ENCODE measurements at regions not wholly inside any gene's neighbourhood (a gene's known extent, or its start where the extent isn't known, plus 50 kb on each side); places are given as distances from the start of the nearest gene placed in this dataset.

DNA sequence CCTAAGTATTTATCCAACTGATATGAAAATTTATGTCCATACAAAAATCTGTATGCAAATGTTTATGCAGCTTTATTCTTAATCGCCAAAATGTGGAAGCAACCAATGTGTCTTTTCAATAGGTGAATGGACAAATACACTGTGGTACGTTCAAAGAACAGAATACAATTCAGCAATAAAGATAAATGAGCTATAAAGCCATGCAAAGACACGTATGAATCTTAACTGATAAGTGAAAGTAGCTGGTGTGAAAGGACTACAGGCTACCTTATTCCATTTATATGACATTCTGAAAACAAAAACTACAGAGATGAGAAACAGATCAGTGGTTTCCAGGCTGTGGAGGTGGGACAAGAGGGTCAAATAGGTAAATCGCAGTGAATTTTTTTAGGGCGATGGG lies 419.6 kb upstream of the B3GALT2 start:
- peaks cover 10% of the 10 kb centered on the region for H3K9me3 ChIP-seq (ENCODE audit: low read depth, low read length)
- H3K27me3 ChIP-seq (ENCODE audit: insufficient read depth, low read length) = no peaks in the 10 kb centered on the region
- H3K4me3 ChIP-seq (ENCODE audit: low read length) = no peak overlapping the region
- H3K4me1 ChIP-seq (ENCODE audit: insufficient read depth, low read length) = no peaks in the 10 kb centered on the region

GRCh38 chr1:193602705-193603104 lies 416.3 kb upstream of the B3GALT2 start:
- H3K27me3 ChIP-seq (ENCODE audit: insufficient read depth, low read length) = no peaks in the 10 kb centered on the region
- no peak overlapping the region for H3K4me3 ChIP-seq (ENCODE audit: low read length)
- H3K9me3 ChIP-seq (ENCODE audit: low read depth, low read length) = no peaks in the 10 kb centered on the region
- H3K4me1 ChIP-seq (ENCODE audit: insufficient read depth, low read length) = no peaks in the 10 kb centered on the region

DNA sequence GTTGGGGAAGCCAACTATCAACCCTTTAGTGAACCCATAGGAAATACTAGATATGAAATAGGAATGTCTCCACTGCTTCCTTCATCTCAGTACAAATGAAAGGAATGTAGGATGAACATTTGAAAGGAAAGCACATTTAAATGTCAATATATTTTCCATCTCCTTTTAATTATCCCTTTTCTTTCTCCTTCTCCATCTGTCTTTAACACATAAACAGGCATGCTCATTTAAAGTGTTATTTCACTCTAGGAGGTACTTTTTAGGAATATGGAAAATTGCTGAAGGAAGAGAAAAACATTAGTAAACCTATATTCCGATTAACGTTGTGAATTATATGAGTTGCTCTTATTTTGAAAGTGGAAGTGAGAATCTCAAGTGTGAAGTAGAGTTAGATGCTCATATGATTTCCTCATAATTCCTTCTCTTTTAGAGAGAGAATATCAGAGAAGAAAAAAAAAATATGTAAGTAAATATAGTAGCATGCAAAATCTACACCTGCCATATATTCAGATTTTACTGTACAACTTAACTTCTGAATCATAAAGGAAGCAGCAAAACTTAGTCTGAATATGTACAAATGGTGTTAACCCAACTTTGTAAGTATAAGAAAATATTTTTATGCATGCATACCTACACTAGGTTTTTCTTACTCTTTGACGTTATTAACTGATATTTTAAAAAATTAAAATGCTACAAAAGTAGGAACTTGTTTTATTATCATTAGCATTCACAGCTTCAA lies 406.9 kb upstream of the B3GALT2 start:
- H3K4me3 ChIP-seq (ENCODE audit: low read length) = no peak overlapping the region
- no peaks in the 10 kb centered on the region for H3K9me3 ChIP-seq (ENCODE audit: low read depth, low read length)
- H3K4me1 ChIP-seq (ENCODE audit: insufficient read depth, low read length) = peaks cover 20% of the 10 kb centered on the region
- H3K27me3 ChIP-seq (ENCODE audit: insufficient read depth, low read length) = no peaks in the 10 kb centered on the region

GRCh38 chr1:193592317-193592716 lies 405.9 kb upstream of the B3GALT2 start:
- Histone ChIP-seq H3K4me1 (ENCODE audit: insufficient read depth, low read length) (peaks cover 20% of the 10 kb centered on the region), H3K27me3 (ENCODE audit: insufficient read depth, low read length) (no peaks in the 10 kb centered on the region), H3K4me3 (ENCODE audit: low read length) (no peak overlapping the region), H3K9me3 (ENCODE audit: low read depth, low read length) (no peaks in the 10 kb centered on the region)

GRCh38 chr1:193590102-193590501 lies 403.7 kb upstream of the B3GALT2 start:
- H3K4me1 ChIP-seq (ENCODE audit: insufficient read depth, low read length) = peaks cover 20% of the 10 kb centered on the region
- no peak overlapping the region for H3K4me3 ChIP-seq (ENCODE audit: low read length)
- H3K27me3 ChIP-seq (ENCODE audit: insufficient read depth, low read length) = no peaks in the 10 kb centered on the region
- H3K9me3 ChIP-seq (ENCODE audit: low read depth, low read length) = no peaks in the 10 kb centered on the region

GRCh38 chr1:193589597-193590040 lies 403.2 kb upstream of the B3GALT2 start:
- H3K4me1 ChIP-seq (ENCODE audit: insufficient read depth, low read length) = peaks cover 17% of the 10 kb centered on the region
- no peak overlapping the region for H3K4me3 ChIP-seq (ENCODE audit: low read length)
- no peaks in the 10 kb centered on the region for H3K27me3 ChIP-seq (ENCODE audit: insufficient read depth, low read length)
- no peaks in the 10 kb centered on the region for H3K9me3 ChIP-seq (ENCODE audit: low read depth, low read length)

DNA sequence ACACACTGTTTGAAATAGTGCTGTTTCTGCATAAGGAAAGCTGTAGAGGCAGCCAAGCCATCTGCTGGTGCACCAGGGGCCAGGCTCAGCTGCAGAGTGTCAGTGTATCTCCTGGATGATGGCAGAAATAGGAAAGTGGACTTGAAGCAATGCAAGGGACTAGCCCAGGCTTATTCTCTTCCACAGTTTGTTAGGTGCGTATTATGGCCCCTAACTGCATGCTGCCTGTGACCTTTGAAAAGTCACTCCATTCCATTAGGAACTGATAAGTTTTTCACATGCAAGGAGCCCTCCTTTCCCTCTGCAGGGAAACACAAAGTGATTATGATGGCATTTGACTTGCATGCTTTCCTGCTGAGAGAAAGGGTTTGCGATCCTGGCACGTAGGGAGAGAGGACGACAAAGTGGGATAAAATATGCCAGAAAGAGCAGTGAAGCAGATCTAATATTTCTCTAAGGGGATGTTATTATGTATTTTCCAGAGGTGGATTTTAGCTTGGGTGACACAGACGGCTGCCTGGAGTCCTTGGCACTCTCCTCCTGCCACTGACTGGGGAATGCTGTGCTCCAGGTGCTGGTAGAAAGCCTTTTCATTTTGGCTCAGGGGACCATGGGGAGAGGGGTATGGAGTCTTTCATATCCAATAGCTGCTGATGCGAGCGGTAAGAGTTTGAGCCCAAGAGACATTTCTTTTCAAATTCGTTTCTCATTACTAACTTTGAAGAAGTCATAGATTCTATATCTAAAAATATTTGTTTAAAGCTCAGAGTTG lies 402.1 kb upstream of the B3GALT2 start:
- Histone ChIP-seq H3K27me3 (ENCODE audit: insufficient read depth, low read length) (no peaks in the 10 kb centered on the region), H3K4me1 (ENCODE audit: insufficient read depth, low read length) (peaks cover 17% of the 10 kb centered on the region), H3K4me3 (ENCODE audit: low read length) (no peak overlapping the region), H3K9me3 (ENCODE audit: low read depth, low read length) (no peaks in the 10 kb centered on the region)

- H3K27me3 ChIP-seq (ENCODE audit: insufficient read depth, low read length) = no peaks in the 10 kb centered on the region
Observed at GRCh38 chr1:193584731-193585239, 398.4 kb upstream of the B3GALT2 start.

GRCh38 chr1:193581341-193581740 lies 394.9 kb upstream of the B3GALT2 start:
- no peaks in the 10 kb centered on the region for H3K9me3 ChIP-seq (ENCODE audit: low read depth, low read length)
- H3K27me3 ChIP-seq (ENCODE audit: insufficient read depth, low read length) = no peaks in the 10 kb centered on the region
- H3K4me3 ChIP-seq (ENCODE audit: low read length) = no peak overlapping the region
- H3K4me1 ChIP-seq (ENCODE audit: insufficient read depth, low read length) = no peaks in the 10 kb centered on the region

More at GRCh38 chr1:193584731-193585239, 398.4 kb upstream of the B3GALT2 start:
- H3K4me3 ChIP-seq (ENCODE audit: low read length) = no peak overlapping the region
- H3K4me1 ChIP-seq (ENCODE audit: insufficient read depth, low read length) = peaks cover 7% of the 10 kb centered on the region
- no peaks in the 10 kb centered on the region for H3K9me3 ChIP-seq (ENCODE audit: low read depth, low read length)

DNA sequence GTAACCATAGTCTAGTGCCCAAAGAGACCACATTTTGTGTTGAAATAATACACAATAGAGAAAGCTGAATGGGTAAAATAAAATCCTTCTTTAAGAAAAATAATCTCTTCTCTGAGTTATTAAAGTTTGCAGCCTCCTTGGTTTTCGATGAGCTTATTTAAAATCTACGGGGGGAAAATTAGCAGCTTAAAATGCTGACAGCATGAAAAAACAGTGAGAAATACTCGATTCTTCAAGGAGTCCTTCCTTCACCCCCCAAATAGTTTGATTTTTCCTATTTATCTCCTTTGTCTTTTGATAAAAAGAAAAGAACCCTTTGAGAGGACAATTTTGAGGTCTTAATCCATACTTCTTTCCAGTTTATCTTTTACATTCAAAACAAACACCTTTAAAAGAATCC lies 394.0 kb upstream of the B3GALT2 start:
- no peak overlapping the region for H3K4me3 ChIP-seq (ENCODE audit: low read length)
- H3K9me3 ChIP-seq (ENCODE audit: low read depth, low read length) = no peaks in the 10 kb centered on the region
- H3K4me1 ChIP-seq (ENCODE audit: insufficient read depth, low read length) = no peaks in the 10 kb centered on the region
- H3K27me3 ChIP-seq (ENCODE audit: insufficient read depth, low read length) = no peaks in the 10 kb centered on the region

DNA sequence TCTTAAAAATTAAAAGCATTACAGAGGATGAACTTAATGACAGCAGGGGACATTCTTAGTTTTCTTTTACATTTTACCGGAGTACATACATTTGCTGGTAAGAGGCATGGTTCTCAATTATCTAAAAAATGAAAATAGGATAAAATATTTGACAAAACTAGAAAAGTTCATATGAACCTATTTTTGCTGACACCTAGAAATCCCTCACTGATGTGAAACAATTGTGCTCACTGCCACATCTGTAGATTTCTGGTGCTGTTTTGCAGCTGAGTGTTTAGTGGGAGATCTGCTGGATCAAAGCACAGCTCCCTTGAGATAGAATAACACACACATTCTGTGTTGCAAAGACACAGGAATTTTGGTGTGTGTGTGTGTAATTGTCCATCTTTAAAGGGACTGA lies 392.9 kb upstream of the B3GALT2 start:
- Histone ChIP-seq H3K4me3 (ENCODE audit: low read length) (no peak overlapping the region), H3K27me3 (ENCODE audit: insufficient read depth, low read length) (no peaks in the 10 kb centered on the region)

DNA sequence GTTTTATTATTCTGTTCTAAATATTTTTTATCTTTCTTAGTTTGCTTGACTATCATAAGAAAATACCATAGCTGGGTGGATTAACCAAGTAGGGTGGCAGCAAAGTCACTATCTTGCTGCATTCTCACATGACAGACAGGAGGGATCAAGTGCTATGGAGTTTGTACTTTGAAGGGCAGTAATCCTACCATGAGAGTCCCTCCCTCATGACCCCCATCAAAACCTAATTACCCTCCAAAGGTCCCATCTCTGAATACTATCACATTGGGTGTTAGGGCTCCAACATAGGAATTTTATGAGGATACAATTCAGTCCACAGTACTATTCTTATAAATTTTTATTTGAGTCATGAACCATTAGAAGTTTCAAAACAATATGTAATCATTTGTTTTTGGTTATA lies 388.5 kb upstream of the B3GALT2 start:
- Histone ChIP-seq H3K27me3 (ENCODE audit: insufficient read depth, low read length) (no peaks in the 10 kb centered on the region), H3K4me1 (ENCODE audit: insufficient read depth, low read length) (peaks cover 6% of the 10 kb centered on the region), H3K4me3 (ENCODE audit: low read length) (no peak overlapping the region), H3K9me3 (ENCODE audit: low read depth, low read length) (no peaks in the 10 kb centered on the region)

More for the DNA sequence above, 392.9 kb upstream of the B3GALT2 start:
- no peaks in the 10 kb centered on the region for H3K9me3 ChIP-seq (ENCODE audit: low read depth, low read length)
- H3K4me1 ChIP-seq (ENCODE audit: insufficient read depth, low read length) = no peaks in the 10 kb centered on the region

DNA sequence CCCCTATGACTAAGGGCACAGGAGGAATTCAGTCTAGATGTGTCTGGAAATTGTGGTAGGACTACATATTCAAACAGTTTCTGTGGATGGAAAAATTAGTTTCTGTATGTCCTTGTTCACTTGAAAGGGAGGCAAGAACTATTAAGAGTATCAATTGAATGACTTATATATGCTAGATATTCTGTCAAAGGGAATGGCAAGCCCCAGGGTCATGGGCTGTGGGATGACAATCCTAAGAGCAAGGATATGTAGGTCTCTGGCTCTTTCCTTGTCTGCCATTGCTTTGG lies 383.5 kb upstream of the B3GALT2 start:
- Histone ChIP-seq H3K4me3 (ENCODE audit: low read length) (no peak overlapping the region), H3K4me1 (ENCODE audit: insufficient read depth, low read length) (peaks cover 22% of the 10 kb centered on the region), H3K9me3 (ENCODE audit: low read depth, low read length) (no peaks in the 10 kb centered on the region), H3K27me3 (ENCODE audit: insufficient read depth, low read length) (no peaks in the 10 kb centered on the region)

- Histone ChIP-seq H3K4me1 (ENCODE audit: insufficient read depth, low read length) (peaks cover 22% of the 10 kb centered on the region), H3K27me3 (ENCODE audit: insufficient read depth, low read length) (no peaks in the 10 kb centered on the region), H3K4me3 (ENCODE audit: low read length) (no peak overlapping the region), H3K9me3 (ENCODE audit: low read depth, low read length) (no peaks in the 10 kb centered on the region)
Observed at GRCh38 chr1:193569096-193569982, 382.9 kb upstream of the B3GALT2 start.

DNA sequence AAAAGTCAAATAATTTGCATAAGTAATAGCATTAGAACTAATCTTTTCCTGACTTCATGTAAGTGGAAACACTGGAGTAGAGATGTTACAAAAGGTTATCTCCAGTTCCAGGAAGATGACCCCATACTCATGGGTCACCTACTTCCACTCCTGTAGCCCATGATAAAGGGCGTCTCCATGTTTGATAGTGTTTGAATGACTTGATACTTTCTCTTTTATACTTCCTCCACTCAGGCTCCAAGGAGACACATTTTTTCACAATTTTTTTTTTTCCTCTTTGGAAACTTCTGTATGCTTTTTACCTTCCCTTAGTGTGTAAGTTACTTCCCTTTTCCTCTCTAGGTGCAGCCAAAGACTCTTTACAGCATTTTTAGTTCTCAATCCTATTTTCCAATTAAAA lies 382.1 kb upstream of the B3GALT2 start:
- H3K4me3 ChIP-seq (ENCODE audit: low read length) = no peak overlapping the region

More for the DNA sequence above, 382.1 kb upstream of the B3GALT2 start:
- Histone ChIP-seq H3K9me3 (ENCODE audit: low read depth, low read length) (no peaks in the 10 kb centered on the region), H3K4me1 (ENCODE audit: insufficient read depth, low read length) (peaks cover 22% of the 10 kb centered on the region), H3K27me3 (ENCODE audit: insufficient read depth, low read length) (no peaks in the 10 kb centered on the region)

Measured in mononuclear cell (primary cell).